Gastroesophageal sphincter (tissue), 3 donors: ENCODE measurements at regions not wholly inside any gene's neighbourhood (a gene's known extent, or its start where the extent isn't known, plus 50 kb on each side); places are given as distances from the start of the nearest gene placed in this dataset.

Experiments
- POLR2AphosphoS5 ChIP-seq: sonication (generic); formaldehyde crosslinking; IDR thresholded peaks from one replicate; pipeline ENCODE4 v1.6.1; 2017; ENCODE audit warnings: antibody characterized with exemption
- TF ChIP-seq, protein P1 (sequence below), 4 experiments: fragments of 200-600 bp in 2 of 4; fragments of 450-650 bp in 2 of 4; sonication (generic) in 1 of 4; IDR thresholded peaks; one replicate each; pipeline ENCODE4 v1.5.1; 2017 to 2019; ENCODE audit warnings: antibody characterized with exemption in 4 of 4, mild to moderate bottlenecking in 2 of 4, moderate library complexity in 2 of 4

DNA sequence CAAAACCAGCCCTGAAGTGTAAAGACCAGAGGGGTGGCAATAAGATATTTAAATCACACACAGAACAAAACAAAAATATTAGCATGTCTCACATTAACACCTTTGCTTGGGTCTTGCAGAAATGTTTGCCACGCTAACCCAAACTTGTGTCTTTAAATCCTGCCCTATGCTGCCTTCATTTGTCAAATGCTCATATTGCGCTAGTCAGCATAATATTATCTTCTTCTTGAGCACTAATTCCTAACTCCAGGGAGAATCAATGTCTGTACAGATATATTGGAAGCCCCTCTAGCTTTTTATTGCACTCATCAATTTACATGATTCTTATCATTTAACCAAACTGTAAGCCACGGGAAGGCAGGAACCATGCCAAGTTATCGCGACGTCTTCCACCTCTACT, 614.8 kb upstream of the SOX9 start:
- TF ChIP-seq, protein P1, sequence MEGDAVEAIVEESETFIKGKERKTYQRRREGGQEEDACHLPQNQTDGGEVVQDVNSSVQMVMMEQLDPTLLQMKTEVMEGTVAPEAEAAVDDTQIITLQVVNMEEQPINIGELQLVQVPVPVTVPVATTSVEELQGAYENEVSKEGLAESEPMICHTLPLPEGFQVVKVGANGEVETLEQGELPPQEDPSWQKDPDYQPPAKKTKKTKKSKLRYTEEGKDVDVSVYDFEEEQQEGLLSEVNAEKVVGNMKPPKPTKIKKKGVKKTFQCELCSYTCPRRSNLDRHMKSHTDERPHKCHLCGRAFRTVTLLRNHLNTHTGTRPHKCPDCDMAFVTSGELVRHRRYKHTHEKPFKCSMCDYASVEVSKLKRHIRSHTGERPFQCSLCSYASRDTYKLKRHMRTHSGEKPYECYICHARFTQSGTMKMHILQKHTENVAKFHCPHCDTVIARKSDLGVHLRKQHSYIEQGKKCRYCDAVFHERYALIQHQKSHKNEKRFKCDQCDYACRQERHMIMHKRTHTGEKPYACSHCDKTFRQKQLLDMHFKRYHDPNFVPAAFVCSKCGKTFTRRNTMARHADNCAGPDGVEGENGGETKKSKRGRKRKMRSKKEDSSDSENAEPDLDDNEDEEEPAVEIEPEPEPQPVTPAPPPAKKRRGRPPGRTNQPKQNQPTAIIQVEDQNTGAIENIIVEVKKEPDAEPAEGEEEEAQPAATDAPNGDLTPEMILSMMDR (IDR thresholded peaks at IDR 0.05), result no peak
- no peak for TF ChIP-seq POLR2AphosphoS5
